SKM-1 (cell line): ENCODE measurements at regions not wholly inside any gene's neighbourhood (a gene's known extent, or its start where the extent isn't known, plus 50 kb on each side); places are given as distances from the start of the nearest gene placed in this dataset.
"Not testable (repeated sequence)": the region's sequence is repeated elsewhere in the genome, so short reads cannot be mapped to it uniquely, and the experiment has no call there.

ENCODE experiments used
- DNase-seq: peaks from one replicate; lab custom pipeline; 2025; ENCODE audit not compliant: unreplicated experiment; lab: John Stamatoyannopoulos, UW

GRCh38 chrX:124426288-124427169 is 80.2 kb downstream of the SH2D1A start:
- DNase-seq, result no peak

DNA sequence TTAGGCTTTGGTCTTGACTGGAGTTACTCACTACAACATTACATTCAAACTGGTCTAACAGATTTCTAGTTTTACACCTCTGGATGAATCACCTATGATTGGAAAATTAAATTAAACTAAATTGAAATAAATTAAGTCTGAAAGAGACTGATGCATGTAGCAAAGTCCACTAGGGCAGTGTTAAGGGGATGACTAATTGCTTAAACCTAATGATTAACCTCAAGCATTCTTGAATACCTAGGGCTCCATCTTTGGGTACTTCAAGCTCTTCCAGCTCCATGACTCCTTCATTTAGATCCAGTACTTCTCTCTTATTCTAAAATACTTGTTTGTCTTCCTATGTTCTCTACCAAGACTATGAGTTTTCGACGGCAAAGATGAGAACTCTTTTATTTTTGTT is 86.8 kb downstream of the SH2D1A start:
- no peak for DNase-seq

- no peak for DNase-seq
Measured at GRCh38 chrX:124435616-124436015, 89.3 kb downstream of the SH2D1A start.

- DNase-seq, result no peak
Measured at GRCh38 chrX:124440695-124441094, 94.3 kb downstream of the SH2D1A start.

DNA sequence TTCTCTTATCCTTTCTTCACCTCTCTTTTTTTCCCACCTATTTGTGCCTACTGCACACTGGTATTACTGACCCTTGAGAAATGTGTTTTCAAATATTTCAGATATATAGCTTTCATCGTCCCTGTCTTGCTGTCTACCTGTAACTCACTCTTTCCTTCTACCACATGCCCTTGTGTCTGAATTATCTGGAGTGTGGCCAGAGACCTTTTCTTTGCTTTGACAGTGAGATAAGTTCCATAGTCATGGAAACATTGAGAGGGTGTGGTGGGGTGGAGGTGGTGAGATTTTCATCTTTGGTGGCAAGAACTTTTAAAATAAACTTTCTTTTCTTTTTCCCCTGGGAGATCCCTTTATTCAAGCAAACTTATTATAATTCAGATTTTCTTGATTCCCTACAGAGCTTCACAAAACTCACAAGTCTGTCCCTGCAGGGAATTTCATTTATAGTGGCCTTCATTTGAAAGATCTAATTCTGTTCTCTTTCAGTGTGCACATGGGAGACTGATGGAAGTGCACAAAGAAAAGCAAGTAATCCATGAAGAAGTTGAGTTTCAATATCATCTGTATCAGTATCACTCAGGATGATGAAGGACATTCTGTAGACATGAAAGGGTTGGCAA is 95.7 kb downstream of the SH2D1A start:
- DNase-seq, result no peak

DNA sequence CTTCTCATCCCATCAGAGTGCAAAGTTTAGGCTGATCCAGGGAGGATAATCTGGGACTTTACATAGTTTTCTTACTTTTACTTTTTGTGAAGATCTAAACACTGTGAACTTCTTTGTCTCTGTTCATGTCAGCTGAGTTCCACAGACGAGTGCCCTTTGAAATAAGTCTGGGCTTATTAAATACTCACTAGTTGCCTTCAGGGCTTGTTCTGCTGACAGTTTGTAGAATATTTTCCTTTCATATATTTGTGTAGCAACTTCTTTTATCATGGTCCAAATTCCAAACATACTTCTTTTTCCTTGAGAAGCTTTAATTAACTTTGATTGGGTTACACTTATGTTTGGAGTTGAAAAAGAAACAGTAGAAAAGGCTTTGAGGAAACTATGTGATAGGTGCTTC is 109.6 kb downstream of the SH2D1A start:
- DNase-seq, result no peak

- DNase-seq, result not testable (repeated sequence)
Measured at GRCh38 chrX:124459851-124460250, 113.5 kb downstream of the SH2D1A start.

GRCh38 chrX:124462931-124463330 is 116.6 kb downstream of the SH2D1A start:
- no peak for DNase-seq

GRCh38 chrX:124467202-124467601 is 120.8 kb downstream of the SH2D1A start:
- no peak for DNase-seq

GRCh38 chrX:124475358-124475757 is 129.0 kb downstream of the SH2D1A start:
- no peak for DNase-seq

DNA sequence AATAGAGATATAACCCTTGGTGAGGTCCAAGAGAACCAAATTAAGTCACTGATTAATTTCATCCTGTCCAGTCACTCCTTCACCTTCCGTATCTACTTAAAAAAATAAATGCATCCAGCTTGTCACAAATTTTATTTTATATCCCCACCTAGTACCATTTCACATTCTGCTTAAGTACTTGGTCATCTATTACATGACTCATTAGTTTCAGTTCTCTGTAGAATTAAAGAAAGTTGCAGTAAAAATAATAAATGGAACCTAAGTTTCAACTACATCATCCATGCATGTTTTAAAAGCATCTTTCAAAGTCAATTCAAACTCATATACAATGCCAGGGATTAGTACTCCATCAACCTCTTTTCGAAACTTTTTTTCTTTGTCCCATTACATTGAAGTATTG is 130.2 kb downstream of the SH2D1A start:
- DNase-seq, result no peak

GRCh38 chrX:124478046-124478445 is 131.7 kb downstream of the SH2D1A start:
- no peak for DNase-seq

- no peak for DNase-seq
Measured at GRCh38 chrX:124488412-124489161, 142.2 kb downstream of the SH2D1A start.

DNA sequence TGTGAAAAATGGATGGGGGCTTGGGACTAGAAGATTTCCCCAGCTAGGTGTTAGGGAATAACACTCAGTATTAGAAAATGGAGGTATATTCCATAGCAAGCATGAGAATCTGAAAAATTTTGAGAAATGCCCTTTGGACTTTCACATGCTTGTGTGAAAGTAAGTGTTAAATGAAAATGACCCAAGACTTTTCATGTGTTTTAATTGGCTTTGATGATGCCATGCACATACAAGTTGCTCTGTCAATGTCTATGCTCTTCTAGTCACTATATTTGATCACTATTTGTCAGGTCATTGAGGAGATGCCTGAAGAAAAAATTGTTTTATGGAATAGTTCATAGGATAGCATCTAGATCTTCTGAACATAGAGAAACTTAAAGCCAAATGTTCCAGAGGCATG is 147.6 kb downstream of the SH2D1A start:
- DNase-seq, result no peak

DNA sequence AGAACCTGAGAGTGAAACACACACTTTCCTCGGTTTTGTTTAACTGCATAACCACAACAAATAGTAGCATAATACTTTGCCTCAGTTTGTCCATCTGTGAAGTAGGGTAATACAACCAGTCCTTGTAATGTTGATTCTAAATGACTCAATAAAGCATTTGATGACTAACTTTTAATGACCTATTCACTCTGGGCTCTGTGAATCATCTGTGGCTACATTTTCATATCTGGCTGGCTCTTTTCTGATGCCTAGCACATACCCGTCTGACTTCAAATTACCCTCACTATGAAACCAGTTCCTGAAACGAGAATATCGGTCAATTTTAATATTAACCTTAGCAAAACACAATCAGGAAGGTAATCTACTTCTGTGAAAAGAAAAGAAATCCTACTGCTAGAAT is 151.0 kb downstream of the SH2D1A start:
- no peak for DNase-seq

GRCh38 chrX:124501586-124501985 is 155.2 kb downstream of the SH2D1A start:
- DNase-seq, result no peak

GRCh38 chrX:124502166-124502565 is 155.8 kb downstream of the SH2D1A start:
- DNase-seq, result no peak

DNA sequence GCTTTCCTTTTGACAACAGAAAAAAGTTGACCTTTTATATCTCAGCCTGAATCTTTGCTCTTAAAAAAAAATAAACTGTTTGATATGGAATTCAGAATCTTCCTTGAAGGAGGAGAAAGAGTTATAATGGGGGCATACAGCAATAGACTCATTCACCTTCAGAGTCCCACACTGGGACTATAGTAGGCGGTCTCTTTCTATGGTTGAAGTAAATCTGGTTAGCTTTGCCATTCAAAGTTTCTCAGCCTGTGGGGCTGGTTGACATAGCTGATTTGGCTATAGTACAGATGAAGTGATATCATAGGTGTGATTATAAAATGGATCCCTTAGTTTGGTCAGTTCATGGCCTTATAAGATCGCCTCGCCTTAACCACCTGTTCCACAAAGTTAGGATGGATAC is 156.2 kb downstream of the SH2D1A start:
- DNase-seq, result no peak

- DNase-seq, result no peak
Measured at GRCh38 chrX:124504111-124504983, 158.0 kb downstream of the SH2D1A start.

DNA sequence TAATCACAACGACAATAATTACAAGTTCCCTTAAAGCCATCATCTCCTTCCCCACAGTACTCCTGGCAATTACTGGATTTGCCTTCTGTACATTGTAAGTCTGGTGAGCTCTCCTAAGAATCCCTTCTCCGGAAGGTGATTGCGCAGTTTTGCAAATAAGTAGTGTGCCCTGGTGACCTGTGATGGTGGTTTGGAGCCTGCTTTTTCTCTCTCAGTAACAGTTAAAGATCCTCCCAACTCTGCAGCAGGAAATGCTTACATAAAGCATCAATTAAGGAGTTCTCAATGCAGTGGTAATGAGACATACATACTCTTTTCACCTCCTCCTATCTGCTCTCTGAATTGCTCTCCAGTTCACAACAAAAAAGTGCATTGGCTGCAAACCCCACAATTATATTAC is 159.7 kb downstream of the SH2D1A start:
- no peak for DNase-seq

GRCh38 chrX:124507246-124507645 is 160.9 kb downstream of the SH2D1A start:
- no peak for DNase-seq
